Neural progenitor cell (in vitro differentiated cells): ENCODE measurements at regions not wholly inside any gene's neighbourhood (a gene's known extent, or its start where the extent isn't known, plus 50 kb on each side); places are given as distances from the start of the nearest gene placed in this dataset.

Source experiments
- DNase-seq: peaks from one replicate; pipeline ENCODE4 v3.0.0-alpha.2; 2016; ENCODE audit warnings: low spot score
- H2AFZ ChIP-seq: fragments of 200-600 bp; sonication (generic); replicated peaks from 2 replicates; pipeline ENCODE4 v1.6.1; 2016; ENCODE audit warnings: antibody characterized with exemption
- H3F3A ChIP-seq: fragments of 200-600 bp; sonication (generic); 2 replicates; pipeline ENCODE4 v1.6.1; 2016; ENCODE audit warnings: antibody characterized with exemption, low read depth
- H3K27ac ChIP-seq: fragments of 200-600 bp; sonication (generic); 2 replicates; pipeline ENCODE4 v1.5.1; 2016; ENCODE audit warnings: mild to moderate bottlenecking
- H3K27me3 ChIP-seq: fragments of 200-600 bp; sonication (generic); 2 replicates; pipeline ENCODE4 v1.6.1; 2016; ENCODE audit warnings: mild to moderate bottlenecking, moderate library complexity
- H3K36me3 ChIP-seq: fragments of 200-600 bp; sonication (generic); 2 replicates; pipeline ENCODE4 v1.5.1; 2016
- H3K4me1 ChIP-seq: fragments of 200-600 bp; sonication (generic); 2 replicates; pipeline ENCODE4 v1.6.1; 2016; ENCODE audit warnings: mixed run types
- H3K4me2 ChIP-seq: fragments of 200-600 bp; sonication (generic); 2 replicates; pipeline ENCODE4 v1.6.1; 2016
- H3K4me3 ChIP-seq: fragments of 200-600 bp; sonication (generic); 2 replicates; pipeline ENCODE4 v1.5.1; 2016
- H3K79me2 ChIP-seq: fragments of 200-600 bp; sonication (generic); 2 replicates; pipeline ENCODE4 v1.6.1; 2016; ENCODE audit warnings: low read depth
- H3K9ac ChIP-seq: fragments of 200-600 bp; sonication (generic); 2 replicates; pipeline ENCODE4 v1.6.1; 2016
- H3K9me3 ChIP-seq: fragments of 200-600 bp; sonication (generic); 2 replicates; pipeline ENCODE4 v1.5.1; 2016; ENCODE audit warnings: low read depth
- H4K20me1 ChIP-seq: fragments of 200-600 bp; sonication (generic); 2 replicates; pipeline ENCODE4 v1.6.1; 2016; ENCODE audit warnings: low read depth
- H3K27ac Mint-ChIP-seq: 3 replicates; pipeline ENCODE4 v1.8.0; 2021; ENCODE audit warnings: mixed read lengths
- H3K27me3 Mint-ChIP-seq: 2 replicates; pipeline ENCODE4 v1.8.0; 2022; ENCODE audit warnings: low read depth, mild to moderate bottlenecking, inconsistent platforms, moderate library complexity, mixed read lengths; ENCODE audit not compliant: insufficient read depth
- H3K36me3 Mint-ChIP-seq: 3 replicates; pipeline ENCODE4 v1.8.0; 2021; ENCODE audit warnings: mixed read lengths
- H3K4me1 Mint-ChIP-seq: 3 replicates; pipeline ENCODE4 v1.8.0; 2021; ENCODE audit warnings: mixed read lengths
- H3K4me3 Mint-ChIP-seq: 3 replicates; pipeline ENCODE4 v1.8.0; 2021; ENCODE audit warnings: mild to moderate bottlenecking, moderate library complexity, mixed read lengths
- H3K9me3 Mint-ChIP-seq: 3 replicates; pipeline ENCODE4 v1.8.0; 2020; ENCODE audit warnings: mixed read lengths
- CTCF ChIP-seq: fragments of 200-600 bp; sonication (generic); IDR thresholded peaks from 2 replicates; pipeline ENCODE4 v1.5.1; 2017; ENCODE audit warnings: antibody characterized with exemption, mild to moderate bottlenecking
- EZH2 ChIP-seq: fragments of 200-600 bp; sonication (generic); IDR thresholded peaks from 2 replicates; pipeline ENCODE4 v1.6.1; 2017; ENCODE audit warnings: antibody characterized with exemption, mild to moderate bottlenecking, moderate library complexity
- EZH2phosphoT487 ChIP-seq: fragments of 200-600 bp; sonication (generic); IDR thresholded peaks from 2 replicates; pipeline ENCODE4 v1.6.1; 2017; ENCODE audit warnings: antibody characterized with exemption

GRCh38 chr21:18661842-18662241, 258.3 kb upstream of the TMPRSS15 start:
- no peaks in the 10 kb centered on the region for H3K79me2 ChIP-seq
- no peak for DNase-seq
- H3K4me1 ChIP-seq: no peaks in the 10 kb centered on the region
- H3K27me3 Mint-ChIP-seq: peaks cover 2% of the 10 kb centered on the region
- no peak for TF ChIP-seq EZH2
- TF ChIP-seq EZH2phosphoT487: no peak
- no peak for TF ChIP-seq CTCF
- H3K4me1 Mint-ChIP-seq: no peaks in the 10 kb centered on the region
- H3F3A ChIP-seq: no peaks in the 10 kb centered on the region
- no peaks in the 10 kb centered on the region for H3K9me3 Mint-ChIP-seq
- H3K4me3 Mint-ChIP-seq: no peak overlapping the region
- H3K9ac ChIP-seq: no peak overlapping the region
- H3K4me2 ChIP-seq: no peak overlapping the region
- H3K27ac Mint-ChIP-seq: no peak overlapping the region
- H4K20me1 ChIP-seq: no peaks in the 10 kb centered on the region
- H3K36me3 ChIP-seq: no peaks in the 10 kb centered on the region
- H3K27ac ChIP-seq: no peak overlapping the region
- H3K27me3 ChIP-seq: no peaks in the 10 kb centered on the region
- no peak overlapping the region for H3K4me3 ChIP-seq
- no peak overlapping the region for H2AFZ ChIP-seq
- no peaks in the 10 kb centered on the region for H3K9me3 ChIP-seq
- no peaks in the 10 kb centered on the region for H3K36me3 Mint-ChIP-seq

GRCh38 chr21:18663663-18664062, 260.1 kb upstream of the TMPRSS15 start:
- Mint-ChIP-seq H3K4me1 (no peaks in the 10 kb centered on the region), H3K27me3 (peaks cover 3% of the 10 kb centered on the region), H3K27ac (no peak overlapping the region), H3K36me3 (no peaks in the 10 kb centered on the region), H3K9me3 (no peaks in the 10 kb centered on the region), H3K4me3 (no peak overlapping the region)
- H3K4me1 ChIP-seq: no peaks in the 10 kb centered on the region
- no peak overlapping the region for H3K4me3 ChIP-seq
- H3K27me3 ChIP-seq: no peaks in the 10 kb centered on the region
- no peak overlapping the region for H2AFZ ChIP-seq
- H3K9ac ChIP-seq: no peak overlapping the region
- H3K9me3 ChIP-seq: no peaks in the 10 kb centered on the region
- DNase-seq: no peak
- TF ChIP-seq CTCF: no peak
- no peak for TF ChIP-seq EZH2phosphoT487
- no peak for TF ChIP-seq EZH2
- no peaks in the 10 kb centered on the region for H3K79me2 ChIP-seq
- H3K27ac ChIP-seq: no peak overlapping the region
- no peak overlapping the region for H3K4me2 ChIP-seq
- H4K20me1 ChIP-seq: no peaks in the 10 kb centered on the region
- H3F3A ChIP-seq: no peaks in the 10 kb centered on the region
- H3K36me3 ChIP-seq: no peaks in the 10 kb centered on the region

GRCh38 chr21:18666725-18667124, 263.1 kb upstream of the TMPRSS15 start:
- Mint-ChIP-seq H3K36me3 (no peaks in the 10 kb centered on the region), H3K27me3 (peaks cover 5% of the 10 kb centered on the region), H3K4me1 (no peaks in the 10 kb centered on the region), H3K4me3 (no peak overlapping the region), H3K9me3 (no peaks in the 10 kb centered on the region), H3K27ac (no peak overlapping the region)
- no peak overlapping the region for H3K4me2 ChIP-seq
- DNase-seq: no peak
- no peak overlapping the region for H3K27ac ChIP-seq
- TF ChIP-seq CTCF (no peak), EZH2phosphoT487 (no peak), EZH2 (no peak)
- H4K20me1 ChIP-seq: no peaks in the 10 kb centered on the region
- no peaks in the 10 kb centered on the region for H3K79me2 ChIP-seq
- H3K36me3 ChIP-seq: no peaks in the 10 kb centered on the region
- no peaks in the 10 kb centered on the region for H3K9me3 ChIP-seq
- no peaks in the 10 kb centered on the region for H3F3A ChIP-seq
- H3K27me3 ChIP-seq: no peaks in the 10 kb centered on the region
- no peak overlapping the region for H3K4me3 ChIP-seq
- no peak overlapping the region for H3K9ac ChIP-seq
- H3K4me1 ChIP-seq: no peaks in the 10 kb centered on the region
- no peak overlapping the region for H2AFZ ChIP-seq

- no peaks in the 10 kb centered on the region for H3K4me1 ChIP-seq
- no peak overlapping the region for H3K4me2 ChIP-seq
- no peaks in the 10 kb centered on the region for H3K9me3 ChIP-seq
- TF ChIP-seq EZH2phosphoT487 (no peak), EZH2 (no peak), CTCF (no peak)
- H3F3A ChIP-seq: no peaks in the 10 kb centered on the region
- Mint-ChIP-seq H3K4me3 (no peak overlapping the region), H3K36me3 (no peaks in the 10 kb centered on the region), H3K4me1 (no peaks in the 10 kb centered on the region), H3K27ac (no peak overlapping the region), H3K9me3 (no peaks in the 10 kb centered on the region), H3K27me3 (peaks cover under 1% of the 10 kb centered on the region)
- no peak overlapping the region for H2AFZ ChIP-seq
- H3K9ac ChIP-seq: no peak overlapping the region
- no peak overlapping the region for H3K4me3 ChIP-seq
- H3K27me3 ChIP-seq: no peaks in the 10 kb centered on the region
- DNase-seq: no peak
- H4K20me1 ChIP-seq: no peaks in the 10 kb centered on the region
- no peak overlapping the region for H3K27ac ChIP-seq
- H3K79me2 ChIP-seq: no peaks in the 10 kb centered on the region
- H3K36me3 ChIP-seq: no peaks in the 10 kb centered on the region
Observed at GRCh38 chr21:18673789-18674188, 270.2 kb upstream of the TMPRSS15 start.
